BLaER1 (cell line): ENCODE measurements at regions not wholly inside any gene's neighbourhood (a gene's known extent, or its start where the extent isn't known, plus 50 kb on each side); places are given as distances from the start of the nearest gene placed in this dataset.

Source experiments
- H3K27ac ChIP-seq: shearing (Covaris generic); formaldehyde crosslinking; 2 replicates; pipeline ENCODE4 v1.8.1; 2022
- H3K27me3 ChIP-seq: shearing (Covaris generic); formaldehyde crosslinking; 2 replicates; pipeline ENCODE4 v1.8.1; 2022
- H3K36me3 ChIP-seq: shearing (Covaris generic); formaldehyde crosslinking; 2 replicates; pipeline ENCODE4 v1.8.1; 2022
- H3K4me1 ChIP-seq: shearing (Covaris generic); formaldehyde crosslinking; 2 replicates; pipeline ENCODE4 v1.8.1; 2022
- H3K4me2 ChIP-seq: shearing (Covaris generic); formaldehyde crosslinking; 2 replicates; pipeline ENCODE4 v1.8.1; 2022
- H3K4me3 ChIP-seq: shearing (Covaris generic); formaldehyde crosslinking; 2 replicates; pipeline ENCODE4 v1.8.1; 2022
- H3K9ac ChIP-seq: shearing (Covaris generic); formaldehyde crosslinking; 2 replicates; pipeline ENCODE4 v1.8.1; 2022
- H3K9me3 ChIP-seq: shearing (Covaris generic); formaldehyde crosslinking; 2 replicates; pipeline ENCODE4 v1.8.1; 2022
- H4K20me1 ChIP-seq: shearing (Covaris generic); formaldehyde crosslinking; 2 replicates; pipeline ENCODE4 v1.8.1; 2022
- Cebpa-rat ChIP-seq: shearing (Covaris generic); IDR thresholded peaks from 2 replicates; pipeline ENCODE4 v1.8.1; 2022

DNA sequence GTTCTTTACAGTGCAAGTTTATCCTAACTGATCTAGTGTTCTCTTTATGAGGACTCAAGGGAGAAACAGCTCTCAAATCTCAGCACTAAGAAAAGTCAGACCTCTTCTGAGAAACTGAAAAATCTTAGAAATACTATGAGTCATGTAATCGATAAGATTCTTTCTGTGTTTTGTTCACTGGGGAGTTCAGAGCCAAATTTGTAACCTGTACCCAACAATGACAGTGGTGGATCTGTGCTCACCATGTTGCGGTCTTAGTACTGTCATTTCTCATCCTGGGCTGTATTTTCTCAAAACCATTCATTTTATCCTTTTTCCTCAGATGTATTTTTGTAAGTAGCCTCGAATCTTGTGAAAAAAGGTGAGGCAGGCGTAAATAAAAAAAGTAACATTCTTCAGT is 146.4 kb downstream of the ACER2 start:
- H3K9ac ChIP-seq: no peak overlapping the region
- H3K9me3 ChIP-seq: peaks cover 28% of the 10 kb centered on the region
- no peaks in the 10 kb centered on the region for H3K27me3 ChIP-seq
- H3K27ac ChIP-seq: no peak overlapping the region
- H3K4me2 ChIP-seq: peak overlapping the region; percentile 64
- H3K4me3 ChIP-seq: no peak overlapping the region
- no peaks in the 10 kb centered on the region for H4K20me1 ChIP-seq
- H3K4me1 ChIP-seq: peaks cover 48% of the 10 kb centered on the region
- no peak for TF ChIP-seq Cebpa-rat
- H3K36me3 ChIP-seq: no peaks in the 10 kb centered on the region

DNA sequence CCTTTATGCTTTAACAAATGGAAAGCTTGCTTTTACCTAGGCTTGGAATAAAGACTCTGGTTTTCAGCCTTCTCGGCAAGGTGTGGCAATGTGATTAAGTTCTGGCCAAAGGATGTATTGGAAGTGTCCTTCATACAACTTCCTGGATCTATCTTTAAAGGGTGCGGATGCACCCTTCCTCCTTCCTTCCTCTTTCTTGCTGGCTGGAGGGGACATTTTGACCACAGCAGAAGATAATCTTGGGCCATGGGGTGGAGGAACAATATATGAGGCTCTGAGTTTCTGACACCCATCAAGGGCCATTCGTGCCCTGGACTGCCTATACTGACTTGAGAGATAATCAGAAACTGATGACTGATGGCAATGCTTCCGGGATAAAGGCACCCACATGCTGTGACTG is 145.7 kb downstream of the ACER2 start:
- Histone ChIP-seq H3K9ac (no peak overlapping the region), H3K9me3 (peaks cover 28% of the 10 kb centered on the region), H3K4me2 (peak overlapping the region; percentile 64), H3K4me1 (peaks cover 52% of the 10 kb centered on the region), H3K27ac (no peak overlapping the region; the same call in 1 of the 2 replicates), H4K20me1 (no peaks in the 10 kb centered on the region), H3K27me3 (no peaks in the 10 kb centered on the region), H3K36me3 (no peaks in the 10 kb centered on the region), H3K4me3 (no peak overlapping the region)
- no peak for TF ChIP-seq Cebpa-rat

DNA sequence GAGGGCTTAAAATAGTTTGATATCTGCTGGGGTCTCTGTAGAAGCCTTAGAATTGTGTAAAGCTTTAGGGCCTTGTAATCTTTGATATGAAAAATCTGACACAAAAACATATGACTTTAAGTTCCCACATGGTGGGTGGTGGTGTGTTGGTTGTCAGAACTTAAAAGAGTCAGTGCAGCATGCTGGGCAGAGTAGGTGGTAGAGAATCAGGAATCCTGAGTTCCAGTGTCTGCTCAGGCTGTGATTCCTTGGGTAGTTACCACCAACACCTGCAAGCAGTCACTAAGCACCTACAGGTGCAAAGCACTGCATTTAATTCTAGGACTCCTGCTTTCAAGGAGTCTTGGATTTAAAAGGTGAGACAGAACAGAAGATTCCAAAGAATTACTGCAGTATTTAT is 144.6 kb downstream of the ACER2 start:
- Histone ChIP-seq H4K20me1 (no peaks in the 10 kb centered on the region), H3K9me3 (peaks cover 23% of the 10 kb centered on the region), H3K4me1 (peaks cover 52% of the 10 kb centered on the region), H3K4me2 (no peak overlapping the region), H3K27me3 (no peaks in the 10 kb centered on the region), H3K36me3 (no peaks in the 10 kb centered on the region), H3K27ac (0 out of 2 replicates have a peak overlapping the region, but pooled peaks have one; percentile 78), H3K9ac (no peak overlapping the region), H3K4me3 (no peak overlapping the region)
- no peak for TF ChIP-seq Cebpa-rat

GRCh38 chr9:19552282-19553105 is 143.7 kb downstream of the ACER2 start:
- H4K20me1 ChIP-seq: no peaks in the 10 kb centered on the region
- peak overlapping the region; percentile 93 for H3K4me2 ChIP-seq
- H3K4me1 ChIP-seq: peaks cover 52% of the 10 kb centered on the region
- H3K27ac ChIP-seq: peak overlapping the region; percentile 78
- peak; percentile 12; the same call in 1 of the 2 replicates for TF ChIP-seq Cebpa-rat
- no peaks in the 10 kb centered on the region for H3K27me3 ChIP-seq
- H3K4me3 ChIP-seq: no peak overlapping the region
- H3K9me3 ChIP-seq: peaks cover 15% of the 10 kb centered on the region
- H3K36me3 ChIP-seq: no peaks in the 10 kb centered on the region
- no peak overlapping the region for H3K9ac ChIP-seq

DNA sequence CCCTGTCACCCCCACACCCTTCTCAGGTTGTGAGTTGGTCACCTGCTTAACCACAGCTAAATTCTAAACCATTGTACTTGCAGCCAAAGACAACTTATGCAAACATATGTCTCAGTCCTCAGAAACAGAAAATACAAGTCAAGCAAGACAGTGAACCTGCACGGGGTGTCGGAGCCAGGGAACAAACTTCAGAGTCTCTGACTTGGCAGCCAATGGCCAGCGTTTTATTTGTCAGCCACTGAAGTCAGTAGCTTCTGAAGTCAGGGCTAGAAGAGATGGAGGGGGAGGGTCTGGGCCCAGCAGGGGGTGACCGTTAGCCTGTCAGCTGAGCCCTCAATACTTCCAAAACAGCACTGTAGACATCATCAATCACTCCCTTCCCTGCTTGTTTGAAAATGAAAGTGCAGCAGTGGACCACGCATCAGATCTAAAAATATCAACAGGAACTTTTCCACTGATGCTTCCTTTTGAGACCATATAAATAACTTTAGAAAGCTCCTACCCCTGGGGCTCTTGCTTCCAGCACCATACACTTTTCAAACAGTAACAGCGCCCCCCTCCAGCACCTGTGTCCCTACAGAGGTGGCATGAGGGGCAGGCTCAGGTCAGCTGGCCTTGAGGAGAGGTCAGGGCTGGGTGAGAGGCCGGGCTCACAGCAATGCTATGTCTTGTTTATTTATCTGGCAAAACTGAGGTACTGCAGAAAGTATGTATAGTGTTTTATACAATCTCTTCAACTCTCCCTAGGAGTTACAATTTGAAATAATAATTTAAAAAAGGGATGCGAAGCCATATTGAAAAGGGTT is 142.5 kb downstream of the ACER2 start:
- TF ChIP-seq Cebpa-rat: no peak
- Histone ChIP-seq H4K20me1 (no peaks in the 10 kb centered on the region), H3K36me3 (no peaks in the 10 kb centered on the region), H3K4me2 (peak overlapping the region; percentile 93), H3K27ac (peak overlapping the region; percentile 78), H3K9ac (peak overlapping the region; percentile 70), H3K27me3 (no peaks in the 10 kb centered on the region), H3K9me3 (peaks cover 15% of the 10 kb centered on the region), H3K4me1 (peaks cover 52% of the 10 kb centered on the region), H3K4me3 (peak overlapping the region; percentile 52)

- H4K20me1 ChIP-seq: no peaks in the 10 kb centered on the region
- no peaks in the 10 kb centered on the region for H3K27me3 ChIP-seq
- H3K9ac ChIP-seq: no peak overlapping the region
- peak overlapping the region; percentile 93 for H3K4me2 ChIP-seq
- 0 out of 2 replicates have a peak overlapping the region, but pooled peaks have one; percentile 78 for H3K27ac ChIP-seq
- peaks cover 56% of the 10 kb centered on the region for H3K4me1 ChIP-seq
- H3K36me3 ChIP-seq: no peaks in the 10 kb centered on the region
- H3K9me3 ChIP-seq: peaks cover 24% of the 10 kb centered on the region
- H3K4me3 ChIP-seq: no peak overlapping the region
- TF ChIP-seq Cebpa-rat: no peak
These were observed 141.2 kb downstream of the ACER2 start for GRCh38 chr9:19550009-19550408.

DNA sequence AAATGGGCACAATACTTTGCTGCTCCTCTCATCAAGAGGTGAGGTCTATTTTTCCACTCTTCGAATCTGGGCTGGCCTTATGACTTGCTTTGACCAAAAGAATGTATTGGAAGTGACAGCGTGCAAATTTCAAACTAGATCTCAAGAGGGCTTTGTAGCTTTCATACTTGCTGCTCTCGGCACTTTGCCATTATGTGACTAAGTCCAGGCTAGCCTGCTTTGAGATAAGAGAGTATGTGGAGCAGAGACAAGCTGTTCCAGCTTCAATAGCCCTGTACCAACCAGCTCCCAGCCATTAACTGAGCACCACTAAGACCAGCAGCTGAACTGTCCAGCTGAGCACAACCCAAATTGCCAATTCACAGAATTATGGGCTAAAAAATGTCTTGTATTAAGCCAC is 124.6 kb downstream of the ACER2 start:
- no peaks in the 10 kb centered on the region for H4K20me1 ChIP-seq
- no peak overlapping the region for H3K27ac ChIP-seq
- no peak overlapping the region for H3K9ac ChIP-seq
- H3K4me1 ChIP-seq: no peaks in the 10 kb centered on the region
- peaks cover 5% of the 10 kb centered on the region; the same call in 1 of the 2 replicates for H3K9me3 ChIP-seq
- H3K4me3 ChIP-seq: no peak overlapping the region
- no peak for TF ChIP-seq Cebpa-rat
- no peaks in the 10 kb centered on the region for H3K36me3 ChIP-seq
- H3K27me3 ChIP-seq: no peaks in the 10 kb centered on the region
- H3K4me2 ChIP-seq: no peak overlapping the region

DNA sequence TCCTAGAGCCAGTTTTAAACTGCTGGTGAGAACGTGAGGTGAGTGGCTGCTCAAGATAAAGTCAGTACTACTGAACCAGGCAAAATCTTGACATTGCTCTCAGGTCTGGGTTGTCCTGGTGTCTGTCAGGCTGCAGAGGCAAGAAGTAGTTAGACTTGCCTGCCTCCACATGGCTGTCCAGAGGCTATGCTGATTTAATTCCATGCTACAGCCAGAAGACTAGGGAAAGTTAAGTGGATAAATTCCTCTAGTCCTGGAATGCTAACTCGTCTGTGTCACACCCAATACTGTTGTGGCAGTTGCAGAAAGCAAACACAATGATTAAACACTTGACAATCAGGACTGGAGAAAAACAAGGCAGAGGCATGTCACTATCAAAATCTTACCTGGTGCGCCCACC is 118.9 kb downstream of the ACER2 start:
- Histone ChIP-seq H3K9ac (no peak overlapping the region), H3K36me3 (no peaks in the 10 kb centered on the region), H3K4me2 (no peak overlapping the region), H3K27me3 (no peaks in the 10 kb centered on the region), H3K9me3 (no peaks in the 10 kb centered on the region), H3K4me1 (no peaks in the 10 kb centered on the region), H4K20me1 (no peaks in the 10 kb centered on the region), H3K4me3 (no peak overlapping the region), H3K27ac (no peak overlapping the region)
- TF ChIP-seq Cebpa-rat: no peak

DNA sequence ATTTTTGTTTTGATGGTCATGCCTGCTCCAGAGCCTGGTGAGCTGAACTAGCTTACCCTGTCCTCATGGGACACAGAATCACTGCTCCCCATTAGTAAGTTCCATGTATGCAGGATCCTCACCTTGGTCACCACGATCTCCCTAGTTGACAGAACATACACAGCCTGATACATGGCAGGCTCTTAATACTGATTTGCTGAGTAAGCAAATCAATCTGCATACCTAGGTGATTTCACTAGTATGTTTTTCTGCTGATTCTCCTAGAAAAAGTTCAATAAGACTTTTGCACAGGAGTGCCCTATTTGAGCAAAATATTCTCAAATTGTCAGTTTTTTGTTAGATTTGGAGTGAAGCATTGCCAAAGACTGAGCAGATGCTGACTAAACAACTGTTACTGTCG is 113.7 kb downstream of the ACER2 start:
- Histone ChIP-seq H3K9me3 (no peaks in the 10 kb centered on the region), H3K27me3 (no peaks in the 10 kb centered on the region), H3K36me3 (no peaks in the 10 kb centered on the region), H3K4me3 (no peak overlapping the region), H3K4me1 (no peaks in the 10 kb centered on the region), H3K9ac (no peak overlapping the region), H3K27ac (no peak overlapping the region), H4K20me1 (no peaks in the 10 kb centered on the region), H3K4me2 (no peak overlapping the region)
- no peak for TF ChIP-seq Cebpa-rat

GRCh38 chr9:19521205-19521604 is 112.4 kb downstream of the ACER2 start:
- no peak for TF ChIP-seq Cebpa-rat
- Histone ChIP-seq H3K9me3 (no peaks in the 10 kb centered on the region), H3K4me1 (no peaks in the 10 kb centered on the region), H3K27ac (no peak overlapping the region), H3K27me3 (no peaks in the 10 kb centered on the region), H3K4me2 (no peak overlapping the region), H3K4me3 (no peak overlapping the region), H3K9ac (no peak overlapping the region), H4K20me1 (no peaks in the 10 kb centered on the region), H3K36me3 (no peaks in the 10 kb centered on the region)
